Endometrium (tissue), 2 donors: ENCODE measurements at regions not wholly inside any gene's neighbourhood (a gene's known extent, or its start where the extent isn't known, plus 50 kb on each side); places are given as distances from the start of the nearest gene placed in this dataset.

Experiments
- FAIRE-seq: peaks from 2 replicates; lab custom pipeline; 2012; peaks lifted over from hg19 to GRCh38; lab: Jason Lieb, UNC
- donor health status: control.
- donor health status: control.

DNA sequence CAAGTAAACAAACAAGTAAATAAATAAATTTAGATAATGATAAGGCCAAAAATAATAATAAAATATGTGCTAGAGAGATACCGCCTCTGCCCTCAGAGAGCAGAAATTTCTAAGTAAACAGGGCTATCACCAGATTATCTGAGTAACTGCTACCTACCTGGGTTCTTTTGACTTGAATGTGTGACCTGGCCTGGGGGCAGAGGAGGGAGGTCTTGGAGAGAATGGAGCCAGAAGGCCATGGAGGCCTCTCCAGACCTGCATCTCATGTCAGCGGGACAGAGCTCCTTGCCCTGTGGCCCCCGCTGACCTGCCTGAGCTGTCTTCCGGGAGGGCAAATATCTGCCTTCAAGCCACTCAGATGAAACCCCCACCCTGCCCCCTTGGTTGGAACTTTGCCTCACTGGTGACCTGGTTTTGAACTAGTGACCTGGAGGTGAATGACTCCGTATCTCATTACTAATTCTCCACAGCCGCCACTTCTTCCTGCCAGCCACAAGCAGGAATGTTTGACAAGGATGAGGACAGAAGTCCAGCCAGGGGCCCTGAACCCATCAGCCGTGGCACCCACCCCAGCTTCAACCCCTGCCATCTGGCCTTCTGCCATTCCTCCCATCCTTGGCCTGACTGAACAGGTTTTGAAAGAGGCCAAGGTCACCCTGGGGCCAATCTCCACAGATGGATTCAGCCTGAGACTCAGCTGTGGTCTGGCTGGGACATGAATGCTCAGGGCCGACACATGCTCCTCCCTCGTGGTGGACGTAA lies 86.8 kb upstream of the PARP11 start:
- no peak for FAIRE-seq

- no peak for FAIRE-seq
Observed at GRCh38 chr12:3958534-3958933, 85.3 kb upstream of the PARP11 start.

DNA sequence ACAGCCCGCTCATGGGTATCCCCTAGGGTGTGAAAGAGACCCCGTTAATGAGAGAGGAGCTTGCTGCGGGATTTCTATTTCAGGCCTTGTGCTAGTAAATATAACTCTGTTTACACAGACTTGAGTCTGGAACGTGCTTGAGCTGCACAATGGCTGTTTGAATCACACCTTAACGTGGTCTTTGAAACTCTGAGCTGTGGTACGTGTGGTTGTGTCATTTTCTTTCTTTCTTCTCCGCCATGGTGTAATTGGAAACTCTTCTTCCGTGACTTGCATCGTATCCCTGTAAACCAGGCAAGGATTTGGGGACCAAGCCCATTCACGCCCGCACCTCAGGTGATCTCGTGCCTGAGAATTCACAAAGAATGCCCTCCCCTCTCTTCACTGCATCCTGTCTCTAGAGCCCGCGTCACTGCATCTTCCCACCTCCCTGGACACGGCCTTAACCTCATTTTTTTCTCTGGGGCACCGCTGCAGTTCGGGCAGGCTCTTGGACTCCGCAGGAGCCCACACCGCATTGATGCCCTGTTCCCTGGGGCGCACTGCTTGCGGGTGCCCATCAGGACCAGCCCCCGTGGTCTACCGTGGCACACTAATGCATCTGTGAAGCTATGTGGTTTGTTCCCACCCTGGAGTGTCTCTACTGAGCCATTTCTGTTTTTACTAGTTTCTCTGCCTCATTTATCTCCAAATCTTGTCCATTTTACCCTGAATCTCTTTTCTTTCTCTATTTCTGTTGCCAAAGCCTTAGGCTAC lies 78.4 kb upstream of the PARP11 start:
- FAIRE-seq, result no peak

GRCh38 chr12:3950714-3951320 lies 77.6 kb upstream of the PARP11 start:
- FAIRE-seq, result no peak

GRCh38 chr12:3947781-3948180 lies 74.6 kb upstream of the PARP11 start:
- no peak for FAIRE-seq

GRCh38 chr12:3945671-3946070 lies 72.5 kb upstream of the PARP11 start:
- no peak for FAIRE-seq

DNA sequence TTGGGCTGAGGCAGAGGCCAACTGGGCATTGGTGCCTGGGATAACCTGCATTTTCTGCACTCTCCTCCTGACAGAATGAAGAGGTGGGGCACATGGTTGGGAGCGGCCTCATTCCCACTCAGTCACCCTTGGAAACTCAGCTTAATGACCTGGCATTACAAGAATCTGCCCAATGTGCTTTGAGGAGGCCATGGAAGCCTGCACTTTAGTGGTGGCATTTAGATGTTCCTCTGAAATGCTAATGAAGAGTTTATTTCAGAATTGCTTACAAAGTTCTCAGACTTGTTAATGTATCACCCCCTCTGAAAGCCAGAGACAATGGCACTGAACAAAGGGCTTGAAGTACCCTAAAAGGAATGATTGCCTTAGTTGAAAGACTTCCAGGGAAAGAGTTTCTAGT lies 71.4 kb upstream of the PARP11 start:
- no peak for FAIRE-seq

GRCh38 chr12:3938042-3938544 lies 64.9 kb upstream of the PARP11 start:
- no peak for FAIRE-seq

DNA sequence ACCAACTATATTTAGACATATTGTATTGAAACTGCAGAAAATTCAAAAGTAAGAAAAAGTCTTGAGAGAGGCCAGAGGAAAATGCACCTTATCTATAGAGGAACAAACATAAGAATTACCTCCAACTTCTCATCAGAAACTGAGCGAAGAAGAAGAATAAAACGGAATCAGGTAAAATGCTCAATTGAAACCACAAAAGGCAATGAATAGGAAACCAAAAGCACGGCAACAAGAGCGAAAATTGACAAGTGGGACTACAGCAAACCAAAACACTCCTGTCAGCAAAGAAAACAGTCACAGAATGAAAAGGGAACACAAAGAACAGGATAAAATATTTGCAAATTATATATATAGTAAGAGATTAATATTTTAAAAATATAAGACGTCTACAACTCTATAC lies 61.9 kb upstream of the PARP11 start:
- FAIRE-seq, result no peak

DNA sequence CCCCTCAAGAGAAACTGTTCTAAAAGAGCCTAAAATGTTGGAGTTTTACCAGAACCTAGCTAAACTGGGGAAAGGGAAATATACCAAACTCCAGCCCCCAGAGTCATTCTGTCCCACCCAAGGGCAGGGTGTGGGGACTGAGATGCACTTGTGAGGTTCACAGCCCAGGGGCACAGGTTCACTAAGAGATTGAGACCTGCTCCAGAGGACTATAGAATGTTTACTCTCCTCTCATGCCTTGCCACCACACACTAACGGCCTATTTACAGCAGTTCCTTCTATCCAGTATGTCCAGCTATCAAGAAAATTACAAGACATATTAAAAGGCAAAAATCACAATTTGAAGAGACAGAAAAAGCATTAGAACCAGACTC lies 60.6 kb upstream of the PARP11 start:
- FAIRE-seq, result no peak

DNA sequence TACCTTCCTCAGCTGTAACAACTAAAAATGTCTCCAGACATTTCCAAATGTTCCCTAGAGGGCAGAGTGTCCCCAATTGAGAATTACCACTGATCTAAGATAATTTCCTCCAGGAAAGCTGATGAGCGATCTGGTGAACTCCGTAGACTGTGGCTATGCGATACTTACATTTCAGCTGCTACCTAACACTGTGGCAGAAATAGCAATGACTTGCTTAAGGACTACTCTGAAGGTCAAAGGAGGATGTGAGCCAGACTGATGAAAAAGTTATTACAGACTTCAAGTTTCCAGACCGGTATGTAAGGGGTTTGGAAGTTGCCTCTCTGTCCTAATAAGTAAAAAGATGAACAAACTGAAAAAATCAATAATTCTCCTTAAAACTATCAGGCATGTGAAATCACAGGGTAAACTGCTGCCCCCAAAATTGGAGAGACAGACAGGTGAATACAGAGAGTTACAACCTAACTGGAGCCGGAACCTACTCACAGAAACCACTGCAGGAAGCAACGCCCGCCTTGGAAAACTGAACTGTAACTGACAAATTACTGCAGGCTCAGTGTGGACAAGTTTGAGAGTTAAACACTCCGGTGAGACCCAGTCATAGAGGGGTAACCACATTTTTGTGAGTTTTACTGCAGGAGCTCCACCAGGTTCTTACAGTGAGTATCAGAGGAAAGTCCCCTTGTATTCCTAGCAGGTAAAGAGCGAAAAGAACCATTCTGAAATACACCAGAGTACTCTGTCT lies 60.0 kb upstream of the PARP11 start:
- FAIRE-seq, result no peak

GRCh38 chr12:3931776-3932175 lies 58.6 kb upstream of the PARP11 start:
- no peak for FAIRE-seq

GRCh38 chr12:3931206-3931605 lies 58.0 kb upstream of the PARP11 start:
- FAIRE-seq, result no peak

GRCh38 chr12:3929875-3930615 lies 56.8 kb upstream of the PARP11 start:
- FAIRE-seq, result no peak

DNA sequence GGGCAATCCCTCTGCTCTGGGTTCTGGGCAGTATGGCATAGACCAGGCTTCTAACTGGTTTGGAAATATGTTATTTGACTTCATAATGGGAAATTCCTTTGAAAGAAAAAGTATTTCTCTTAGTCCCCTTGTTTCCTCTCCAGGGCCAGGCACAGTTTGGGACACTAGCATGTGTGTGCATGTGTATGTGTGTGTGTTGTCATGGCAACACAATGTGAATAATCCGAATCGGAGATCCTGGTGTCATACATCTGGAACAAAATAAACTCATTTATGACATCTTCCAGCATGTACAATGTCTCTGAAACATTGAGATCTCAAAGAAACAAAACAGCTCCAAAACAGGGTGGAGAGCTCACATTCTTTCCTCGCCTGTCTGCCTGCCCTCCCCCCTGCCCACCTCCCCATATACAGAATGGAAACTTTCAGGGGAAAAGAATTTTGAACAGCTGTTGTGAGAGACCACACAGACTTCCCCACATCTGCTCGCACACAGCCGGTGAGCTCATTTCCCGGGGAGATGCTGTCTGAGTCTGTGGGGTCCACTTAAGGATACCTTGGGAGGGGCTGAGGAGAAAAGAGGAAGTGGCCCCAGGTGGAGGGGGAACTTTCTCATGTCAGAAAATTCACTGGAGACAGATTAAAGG lies 55.5 kb upstream of the PARP11 start:
- FAIRE-seq, result peak; percentile 97

DNA sequence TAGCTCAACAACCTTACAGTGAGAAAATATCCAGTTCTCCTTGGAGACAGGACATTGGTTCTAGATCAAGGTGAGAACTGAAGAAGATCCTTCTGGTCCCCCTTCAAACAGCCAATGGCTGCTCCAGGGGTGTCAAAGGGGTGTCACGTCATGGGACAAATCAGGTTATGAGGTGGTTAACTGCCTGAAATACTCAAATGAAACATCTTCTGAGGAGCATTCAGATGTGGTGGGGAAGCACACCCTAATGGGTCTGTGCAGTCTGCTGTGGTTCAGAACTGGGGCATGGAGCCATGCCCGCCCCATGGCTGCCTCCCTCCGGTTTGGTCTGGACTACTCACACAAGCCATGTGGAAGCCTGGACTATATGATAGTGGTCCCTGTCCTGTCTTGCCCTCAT lies 52.4 kb upstream of the PARP11 start:
- FAIRE-seq, result no peak

GRCh38 chr12:3924761-3925160 lies 51.6 kb upstream of the PARP11 start:
- FAIRE-seq, result no peak

- peak; percentile 4 for FAIRE-seq
Observed at GRCh38 chr12:3923021-3923420, 49.8 kb upstream of the PARP11 start.
